Uterus (tissue), 3 donors: ENCODE measurements at regions not wholly inside any gene's neighbourhood (a gene's known extent, or its start where the extent isn't known, plus 50 kb on each side); places are given as distances from the start of the nearest gene placed in this dataset.

Experiments used
- DNase-seq, 2 donors: peaks; one replicate each; pipeline ENCODE4 v3.0.0-alpha.2; 2019 to 2020
- H3K27ac ChIP-seq, 2 donors: fragments of 200-600 bp; sonication (generic); 1 replicate in 1 of 2; 2 replicates in 1 of 2; pipeline ENCODE4 v1.5.1; 2016 to 2018
- H3K27me3 ChIP-seq, 2 donors: fragments of 200-600 bp; sonication (generic); one replicate each; pipeline ENCODE4 v1.5.1; 2018 to 2019; ENCODE audit warnings: control low read depth in 1 of 2
- H3K36me3 ChIP-seq, 2 donors: fragments of 200-600 bp; sonication (generic); one replicate each; pipeline ENCODE4 v1.5.1; 2019; ENCODE audit warnings: control low read depth in 1 of 2
- H3K4me1 ChIP-seq, 2 donors: fragments of 200-600 bp; sonication (generic); one replicate each; pipeline ENCODE4 v1.5.1; 2018 to 2019; ENCODE audit warnings: control low read depth in 1 of 2
- H3K4me3 ChIP-seq, 2 donors: fragments of 200-600 bp; sonication (generic); 1 replicate in 1 of 2; 2 replicates in 1 of 2; pipeline ENCODE4 v1.5.1; 2018 to 2019; ENCODE audit warnings: mild to moderate bottlenecking in 1 of 2
- H3K9me3 ChIP-seq, 2 donors: fragments of 200-600 bp; sonication (generic); one replicate each; pipeline ENCODE4 v1.5.1; 2019; ENCODE audit warnings: control low read depth in 1 of 2
- CTCF ChIP-seq, 4 experiments: fragments of 200-600 bp in 2 of 4; fragments of 450-650 bp in 2 of 4; sonication (generic) in 2 of 4; IDR thresholded peaks; one replicate each; pipeline ENCODE4 v1.5.1; 2016 to 2019; ENCODE audit warnings: antibody characterized with exemption in 4 of 4, mild to moderate bottlenecking in 2 of 4, moderate library complexity in 1 of 4
- POLR2A ChIP-seq, 2 donors: fragments of 450-650 bp; IDR thresholded peaks; one replicate each; pipeline ENCODE4 v1.6.1; 2016; ENCODE audit warnings: antibody characterized with exemption in 2 of 2, mild to moderate bottlenecking in 1 of 2, moderate library complexity in 1 of 2
- intact Hi-C: fragments of 100-400 bp; cut with DNase I; formaldehyde crosslinking; loops from one replicate; pipeline ENCODE4 v1.15.1; 2023; ENCODE audit warnings: low total_unique reads
- donor health status: DM: yes; HTN: yes; CAD: no.

- no peaks in the 10 kb centered on the region for H3K27me3 ChIP-seq
- H3K27ac ChIP-seq, result no peak overlapping the region
- no peak for DNase-seq
- H3K4me3 ChIP-seq, result no peak overlapping the region
- H3K36me3 ChIP-seq, result no peaks in the 10 kb centered on the region
- H3K9me3 ChIP-seq, result no peaks in the 10 kb centered on the region
- no peak for TF ChIP-seq POLR2A (IDR thresholded peaks at IDR 0.05)
- H3K4me1 ChIP-seq, result no peaks in the 10 kb centered on the region
- intact Hi-C loops, result no loop called here
Measured at GRCh38 chr13:90375851-90376250, 971.6 kb upstream of the MIR17HG start.

- no peaks in the 10 kb centered on the region for H3K9me3 ChIP-seq
- no peak overlapping the region for H3K27ac ChIP-seq
- H3K4me3 ChIP-seq, result no peak overlapping the region
- no peaks in the 10 kb centered on the region for H3K4me1 ChIP-seq
- intact Hi-C loops, result no loop called here
- H3K27me3 ChIP-seq, result no peaks in the 10 kb centered on the region
- DNase-seq, result no peak
- no peaks in the 10 kb centered on the region for H3K36me3 ChIP-seq
- TF ChIP-seq POLR2A (IDR thresholded peaks at IDR 0.05) (no peak), CTCF (IDR thresholded peaks at IDR 0.05) (no peak)
Measured at GRCh38 chr13:90382425-90382824, 965.1 kb upstream of the MIR17HG start.

- H3K4me3 ChIP-seq, result no peak overlapping the region
- H3K4me1 ChIP-seq, result no peaks in the 10 kb centered on the region
- no peaks in the 10 kb centered on the region for H3K36me3 ChIP-seq
- TF ChIP-seq POLR2A (IDR thresholded peaks at IDR 0.05) (no peak), CTCF (IDR thresholded peaks at IDR 0.05) (no peak)
- intact Hi-C loops, result no loop called here
- no peak for DNase-seq
- H3K27me3 ChIP-seq, result no peaks in the 10 kb centered on the region
- no peaks in the 10 kb centered on the region for H3K9me3 ChIP-seq
- H3K27ac ChIP-seq, result no peak overlapping the region
Measured at GRCh38 chr13:90385781-90386489, 961.6 kb upstream of the MIR17HG start.

GRCh38 chr13:90388887-90389452, 958.5 kb upstream of the MIR17HG start:
- Histone ChIP-seq H3K9me3 (no peaks in the 10 kb centered on the region), H3K4me1 (no peaks in the 10 kb centered on the region), H3K4me3 (no peak overlapping the region), H3K27ac (no peak overlapping the region), H3K27me3 (no peaks in the 10 kb centered on the region), H3K36me3 (no peaks in the 10 kb centered on the region)
- intact Hi-C loops, result no loop called here
- TF ChIP-seq CTCF (IDR thresholded peaks at IDR 0.05), result no peak
- no peak for TF ChIP-seq POLR2A (IDR thresholded peaks at IDR 0.05)
- no peak for DNase-seq

- TF ChIP-seq CTCF (IDR thresholded peaks at IDR 0.05), result no peak
- TF ChIP-seq POLR2A (IDR thresholded peaks at IDR 0.05), result no peak
- no peaks in the 10 kb centered on the region for H3K27me3 ChIP-seq
- no peak overlapping the region for H3K4me3 ChIP-seq
- H3K4me1 ChIP-seq, result no peaks in the 10 kb centered on the region
- no peak overlapping the region for H3K27ac ChIP-seq
- no peak for DNase-seq
- intact Hi-C loops, result no loop called here
- no peaks in the 10 kb centered on the region for H3K9me3 ChIP-seq
- no peaks in the 10 kb centered on the region for H3K36me3 ChIP-seq
Measured at GRCh38 chr13:90389537-90389936, 958.0 kb upstream of the MIR17HG start.
